Caco-2 (cell line): ENCODE measurements at regions not wholly inside any gene's neighbourhood (a gene's known extent, or its start where the extent isn't known, plus 50 kb on each side); places are given as distances from the start of the nearest gene placed in this dataset.

Experiments
- BruUV-seq: library from RNA; stranded (reverse); fragments of 400-500 nt; replicated peaks from 2 replicates; lab custom pipeline; 2021; lab: Mats Ljungman, UMichigan
- CTCF ChIA-PET: fragments of 300-600 bp; sonication (Branson Sonifier 250); formaldehyde crosslinking; loops from one replicate; lab custom pipeline; 2022; ENCODE audit warnings: antibody characterized with exemption; lab: Charles Lee
- POLR2A ChIA-PET: fragments of 300-600 bp; sonication (Branson Sonifier 250); formaldehyde crosslinking; loops from one replicate; lab custom pipeline; 2022; ENCODE audit warnings: antibody characterized with exemption; lab: Charles Lee
- DNase-seq, 2 experiments: peaks; one replicate each; pipeline versions ENCODE4 v3.0.0 to v3.0.0-alpha.2; 2020 to 2022
- H3K27me3 ChIP-seq: replicated peaks from 2 replicates; pipeline ENCODE4 v1.6.0; 2011; ENCODE audit warnings: low read length; ENCODE audit not compliant: control insufficient read depth, insufficient read depth
- H3K36me3 ChIP-seq: 2 replicates; pipeline ENCODE4 v1.5.1; 2011; ENCODE audit warnings: low read length; ENCODE audit not compliant: control insufficient read depth, insufficient read depth
- H3K4me1 ChIP-seq: fragments of 250-450 bp; sonication (Bioruptor Pico); 2 replicates; pipeline ENCODE4 v1.5.1; 2020; ENCODE audit warnings: mild to moderate bottlenecking
- H3K4me3 ChIP-seq: 2 replicates; pipeline ENCODE4 v1.5.1; 2011; ENCODE audit warnings: low read depth, mild to moderate bottlenecking, control low read depth, low read length
- H3K9me3 ChIP-seq: fragments of 250-450 bp; sonication (Bioruptor Pico); 2 replicates; pipeline ENCODE4 v1.5.1; 2020; ENCODE audit warnings: mild to moderate bottlenecking, moderate library complexity
- H3K27ac Mint-ChIP-seq: one replicate; pipeline ENCODE4 v1.8.0; 2022; ENCODE audit warnings: mixed read lengths; ENCODE audit not compliant: unreplicated experiment
- H3K27me3 Mint-ChIP-seq: one replicate; pipeline ENCODE4 v1.8.0; 2022; ENCODE audit warnings: mixed read lengths; ENCODE audit not compliant: insufficient read depth, unreplicated experiment
- H3K36me3 Mint-ChIP-seq: one replicate; pipeline ENCODE4 v1.8.0; 2022; ENCODE audit warnings: mild to moderate bottlenecking, mixed read lengths; ENCODE audit not compliant: insufficient read depth, unreplicated experiment
- H3K4me1 Mint-ChIP-seq: one replicate; pipeline ENCODE4 v1.8.0; 2022; ENCODE audit warnings: low read depth, mixed read lengths; ENCODE audit not compliant: unreplicated experiment
- H3K4me3 Mint-ChIP-seq: one replicate; pipeline ENCODE4 v1.8.0; 2022; ENCODE audit warnings: mild to moderate bottlenecking, moderate library complexity, mixed read lengths; ENCODE audit not compliant: unreplicated experiment
- H3K9me3 Mint-ChIP-seq: one replicate; pipeline ENCODE4 v1.8.0; 2022; ENCODE audit warnings: mixed read lengths; ENCODE audit not compliant: unreplicated experiment
- intact Hi-C: fragments of 100-400 bp; cut with micrococcal nuclease; formaldehyde crosslinking; loops from one replicate; pipeline ENCODE4 v1.10.0; 2022; ENCODE audit not compliant: unreplicated experiment
- TF ChIP-seq, protein P1 (sequence below), 2 experiments: fragments of 200-600 bp in 1 of 2; IDR thresholded peaks; 1 replicate in 1 of 2; 2 replicates in 1 of 2; pipeline versions ENCODE4 v1.5.1 to v1.8.0; 2011 to 2022; ENCODE audit warnings: antibody characterized with exemption in 1 of 2, control low read depth in 1 of 2, inconsistent platforms in 1 of 2, low read depth in 1 of 2, low read length in 1 of 2, mild to moderate bottlenecking in 1 of 2, moderate library complexity in 1 of 2; ENCODE audit not compliant: insufficient read depth in 1 of 2, severe bottlenecking in 1 of 2, unreplicated experiment in 1 of 2

DNA sequence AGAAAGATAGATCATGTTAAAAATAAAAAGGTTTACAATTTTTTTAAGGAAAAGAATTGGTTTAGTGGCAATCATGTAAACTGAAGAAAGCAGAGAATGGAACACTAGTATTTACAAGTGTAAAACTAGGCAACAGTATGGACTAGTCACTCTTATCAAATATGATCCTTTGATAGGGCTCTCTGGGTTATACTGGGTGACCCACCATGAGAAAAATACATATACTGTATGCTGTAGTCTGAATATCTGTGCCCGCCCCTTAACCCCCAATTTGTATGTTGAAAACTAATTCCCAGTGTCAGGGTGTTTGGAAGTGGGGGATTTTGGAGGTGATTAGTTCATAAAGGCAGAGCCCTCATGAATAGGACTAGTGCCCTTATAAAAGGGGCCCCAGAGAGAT is 236.8 kb upstream of the TARS1 start:
- DNase-seq, result no peak
- Mint-ChIP-seq H3K9me3 (no peaks in the 10 kb centered on the region), H3K27ac (no peak overlapping the region), H3K27me3 (no peaks in the 10 kb centered on the region), H3K4me1 (no peaks in the 10 kb centered on the region), H3K4me3 (no peak overlapping the region), H3K36me3 (no peaks in the 10 kb centered on the region)
- no TSS peak for BruUV-seq
- TF ChIP-seq, protein P1, sequence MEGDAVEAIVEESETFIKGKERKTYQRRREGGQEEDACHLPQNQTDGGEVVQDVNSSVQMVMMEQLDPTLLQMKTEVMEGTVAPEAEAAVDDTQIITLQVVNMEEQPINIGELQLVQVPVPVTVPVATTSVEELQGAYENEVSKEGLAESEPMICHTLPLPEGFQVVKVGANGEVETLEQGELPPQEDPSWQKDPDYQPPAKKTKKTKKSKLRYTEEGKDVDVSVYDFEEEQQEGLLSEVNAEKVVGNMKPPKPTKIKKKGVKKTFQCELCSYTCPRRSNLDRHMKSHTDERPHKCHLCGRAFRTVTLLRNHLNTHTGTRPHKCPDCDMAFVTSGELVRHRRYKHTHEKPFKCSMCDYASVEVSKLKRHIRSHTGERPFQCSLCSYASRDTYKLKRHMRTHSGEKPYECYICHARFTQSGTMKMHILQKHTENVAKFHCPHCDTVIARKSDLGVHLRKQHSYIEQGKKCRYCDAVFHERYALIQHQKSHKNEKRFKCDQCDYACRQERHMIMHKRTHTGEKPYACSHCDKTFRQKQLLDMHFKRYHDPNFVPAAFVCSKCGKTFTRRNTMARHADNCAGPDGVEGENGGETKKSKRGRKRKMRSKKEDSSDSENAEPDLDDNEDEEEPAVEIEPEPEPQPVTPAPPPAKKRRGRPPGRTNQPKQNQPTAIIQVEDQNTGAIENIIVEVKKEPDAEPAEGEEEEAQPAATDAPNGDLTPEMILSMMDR (IDR thresholded peaks at IDR 0.05; ENCODE audit: insufficient read depth in 1 of 2, low read depth in 1 of 2, low read length in 1 of 2, severe bottlenecking in 1 of 2, unreplicated experiment in 1 of 2), result no peak
- intact Hi-C loops, result no loop called here
- H3K4me1 ChIP-seq, result no peaks in the 10 kb centered on the region
- H3K4me3 ChIP-seq, result no peak overlapping the region
- POLR2A ChIA-PET, result no interaction called here
- CTCF ChIA-PET, result no interaction called here
- H3K9me3 ChIP-seq, result no peaks in the 10 kb centered on the region
- H3K36me3 ChIP-seq, result no peaks in the 10 kb centered on the region
- no peaks in the 10 kb centered on the region for H3K27me3 ChIP-seq

DNA sequence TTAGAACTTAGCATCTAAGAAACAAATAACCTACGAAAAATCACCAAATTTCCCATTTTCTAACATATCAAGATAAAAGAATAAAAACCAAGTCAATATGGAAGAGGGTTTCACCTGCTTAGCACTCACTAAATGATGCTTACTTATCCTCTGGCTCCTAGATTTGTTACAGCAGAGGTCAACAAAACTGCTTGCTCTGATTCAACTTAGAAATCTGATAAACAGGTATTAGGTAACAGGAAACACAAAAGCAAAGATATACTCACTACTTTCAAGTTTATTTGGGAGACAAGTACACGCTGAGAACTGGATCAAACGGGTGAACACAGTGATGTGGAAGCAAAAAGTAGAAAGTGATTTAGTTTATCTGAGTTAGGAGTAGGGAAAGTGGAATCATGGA is 235.7 kb upstream of the TARS1 start:
- BruUV-seq, result no TSS peak
- no peaks in the 10 kb centered on the region for H3K4me1 ChIP-seq
- H3K4me3 ChIP-seq, result no peak overlapping the region
- H3K36me3 ChIP-seq, result no peaks in the 10 kb centered on the region
- CTCF ChIA-PET, result no interaction called here
- intact Hi-C loops, result no loop called here
- no peaks in the 10 kb centered on the region for H3K36me3 Mint-ChIP-seq
- no peaks in the 10 kb centered on the region for H3K9me3 Mint-ChIP-seq
- DNase-seq, result no peak
- H3K27me3 Mint-ChIP-seq, result no peaks in the 10 kb centered on the region
- H3K27me3 ChIP-seq, result no peaks in the 10 kb centered on the region
- H3K4me1 Mint-ChIP-seq, result no peaks in the 10 kb centered on the region
- no peak overlapping the region for H3K4me3 Mint-ChIP-seq
- TF ChIP-seq, protein P1 (IDR thresholded peaks at IDR 0.05; ENCODE audit: insufficient read depth in 1 of 2, low read depth in 1 of 2, low read length in 1 of 2, severe bottlenecking in 1 of 2, unreplicated experiment in 1 of 2), result no peak
- no peaks in the 10 kb centered on the region for H3K9me3 ChIP-seq
- POLR2A ChIA-PET, result no interaction called here
- H3K27ac Mint-ChIP-seq, result no peak overlapping the region

DNA sequence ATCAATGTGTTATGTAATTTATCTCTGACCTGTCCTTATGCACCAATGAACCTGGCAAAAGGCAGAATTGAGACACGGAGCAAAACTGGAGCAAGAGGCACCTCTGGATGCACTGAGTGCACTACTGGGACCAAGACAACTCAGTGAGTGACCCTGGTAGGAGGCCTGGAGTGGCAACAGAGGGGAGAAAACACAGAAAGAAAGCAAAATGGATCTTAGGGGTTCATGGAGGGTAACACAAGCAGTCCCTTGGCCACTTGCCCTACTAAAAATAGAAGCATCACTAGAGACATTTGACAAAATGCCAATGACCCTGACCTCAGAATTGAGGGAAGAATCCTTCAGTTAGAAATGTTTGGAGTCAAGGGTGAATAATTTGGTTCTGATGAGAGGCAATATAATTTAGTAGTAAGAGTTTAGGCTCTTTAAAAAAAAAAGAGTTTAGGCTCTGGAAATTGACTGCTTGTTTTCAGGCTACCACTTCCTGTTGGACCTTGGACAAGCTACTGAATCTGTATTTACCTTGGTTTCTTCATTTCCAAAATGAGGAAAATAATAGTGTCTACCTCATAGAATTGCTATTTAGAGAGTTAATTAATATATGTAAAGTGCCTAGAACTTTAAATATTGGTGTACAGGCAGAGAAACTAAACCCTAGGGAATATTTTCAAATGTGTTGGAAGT is 234.9 kb upstream of the TARS1 start:
- Histone ChIP-seq H3K4me1 (no peaks in the 10 kb centered on the region), H3K4me3 (no peak overlapping the region), H3K9me3 (no peaks in the 10 kb centered on the region), H3K27me3 (no peaks in the 10 kb centered on the region), H3K36me3 (no peaks in the 10 kb centered on the region)
- Mint-ChIP-seq H3K36me3 (no peaks in the 10 kb centered on the region), H3K4me3 (no peak overlapping the region), H3K27ac (no peak overlapping the region), H3K9me3 (no peaks in the 10 kb centered on the region), H3K27me3 (no peaks in the 10 kb centered on the region), H3K4me1 (no peaks in the 10 kb centered on the region)
- CTCF ChIA-PET, result no interaction called here
- intact Hi-C loops, result no loop called here
- no TSS peak for BruUV-seq
- POLR2A ChIA-PET, result interaction anchor here (0.7 kb wide), 1 partner anchor 113 kb away, joined by 3 read pairs; no protein-coding TSS in a partner anchor
- TF ChIP-seq, protein P1 (IDR thresholded peaks at IDR 0.05; ENCODE audit: insufficient read depth in 1 of 2, low read depth in 1 of 2, low read length in 1 of 2, severe bottlenecking in 1 of 2, unreplicated experiment in 1 of 2), result no peak
- no peak for DNase-seq
